Subcutaneous abdominal adipose tissue (tissue), 5 donors: ENCODE measurements at regions not wholly inside any gene's neighbourhood (a gene's known extent, or its start where the extent isn't known, plus 50 kb on each side); places are given as distances from the start of the nearest gene placed in this dataset.

Experiments used
- H3K27ac ChIP-seq: one replicate; pipeline ENCODE4 v1.7.0; 2013; ENCODE audit warnings: low read depth, mild to moderate bottlenecking, inconsistent platforms, low read length, moderate library complexity
- H3K27me3 ChIP-seq, 5 donors: one replicate each; pipeline ENCODE4 v1.7.0; 2013; ENCODE audit warnings: low read length in 5 of 5, inconsistent platforms in 1 of 5; ENCODE audit not compliant: control insufficient read depth in 5 of 5, insufficient read depth in 4 of 5
- H3K36me3 ChIP-seq, 5 donors: one replicate each; pipeline ENCODE4 v1.7.0; 2013; ENCODE audit warnings: low read length in 5 of 5; ENCODE audit not compliant: control insufficient read depth in 5 of 5, insufficient read depth in 5 of 5
- H3K4me1 ChIP-seq, 5 donors: one replicate each; pipeline ENCODE4 v1.7.0; 2013; ENCODE audit warnings: low read length in 5 of 5, mild to moderate bottlenecking in 3 of 5, moderate library complexity in 1 of 5; ENCODE audit not compliant: control insufficient read depth in 5 of 5, insufficient read depth in 5 of 5
- H3K4me3 ChIP-seq, 5 donors: one replicate each; pipeline ENCODE4 v1.7.0; 2013; ENCODE audit warnings: low read length in 5 of 5, low read depth in 1 of 5
- H3K9ac ChIP-seq, 5 donors: one replicate each; pipeline ENCODE4 v1.7.0; 2013; ENCODE audit warnings: low read length in 5 of 5, mild to moderate bottlenecking in 4 of 5, moderate library complexity in 3 of 5
- H3K9me3 ChIP-seq, 5 donors: one replicate each; pipeline ENCODE4 v1.7.0; 2013; ENCODE audit warnings: low read length in 5 of 5; ENCODE audit not compliant: control insufficient read depth in 5 of 5
- donor health status: healthy.
- donor health status: healthy.
- donor health status: healthy.
- donor health status: healthy.
- donor health status: healthy.

DNA sequence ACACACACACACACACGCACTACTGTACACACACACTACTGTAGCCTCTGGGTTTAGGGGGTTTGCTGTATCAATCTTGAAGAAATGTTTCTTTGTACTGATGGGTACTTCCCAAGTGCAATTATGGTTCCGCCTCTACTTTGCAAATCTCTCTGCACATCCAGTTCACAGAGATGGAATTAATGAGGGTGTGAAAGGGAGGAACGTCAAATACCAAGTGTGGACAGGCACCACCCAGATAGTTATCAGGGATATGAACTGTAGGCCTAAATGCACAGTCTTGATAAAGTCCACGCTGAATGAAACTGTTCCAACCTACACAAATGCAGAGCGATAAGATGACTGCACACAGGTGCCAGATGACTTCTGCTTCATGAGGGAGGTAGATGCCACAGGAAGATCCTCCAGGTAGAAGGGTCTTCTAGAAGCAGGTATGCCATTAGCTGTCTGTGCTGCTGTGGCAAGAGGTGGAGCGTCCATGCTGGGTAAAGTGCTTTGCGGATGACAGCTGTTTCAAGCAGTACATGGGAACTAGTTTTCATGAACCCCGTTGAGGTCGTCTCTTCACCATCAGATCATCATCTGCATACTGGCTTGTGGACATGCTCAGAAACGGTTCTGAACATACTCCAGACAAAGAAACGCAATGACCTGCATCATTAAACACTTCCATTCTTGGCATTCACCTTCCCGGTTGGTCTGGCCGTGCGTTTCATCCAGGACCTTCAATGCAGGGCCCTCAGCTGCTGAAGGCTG, 314.3 kb upstream of the RTL1 start:
- Histone ChIP-seq H3K4me3 (no peak overlapping the region), H3K9ac (no peak overlapping the region), H3K27ac (no peak overlapping the region), H3K27me3 (peaks cover 0 to 10% (median 4%) of the 10 kb centered on the region in 5 donors), H3K9me3 (peaks cover 0 to 9% (median 2%) of the 10 kb centered on the region in 5 donors), H3K4me1 (no peaks in the 10 kb centered on the region), H3K36me3 (no peaks in the 10 kb centered on the region)

DNA sequence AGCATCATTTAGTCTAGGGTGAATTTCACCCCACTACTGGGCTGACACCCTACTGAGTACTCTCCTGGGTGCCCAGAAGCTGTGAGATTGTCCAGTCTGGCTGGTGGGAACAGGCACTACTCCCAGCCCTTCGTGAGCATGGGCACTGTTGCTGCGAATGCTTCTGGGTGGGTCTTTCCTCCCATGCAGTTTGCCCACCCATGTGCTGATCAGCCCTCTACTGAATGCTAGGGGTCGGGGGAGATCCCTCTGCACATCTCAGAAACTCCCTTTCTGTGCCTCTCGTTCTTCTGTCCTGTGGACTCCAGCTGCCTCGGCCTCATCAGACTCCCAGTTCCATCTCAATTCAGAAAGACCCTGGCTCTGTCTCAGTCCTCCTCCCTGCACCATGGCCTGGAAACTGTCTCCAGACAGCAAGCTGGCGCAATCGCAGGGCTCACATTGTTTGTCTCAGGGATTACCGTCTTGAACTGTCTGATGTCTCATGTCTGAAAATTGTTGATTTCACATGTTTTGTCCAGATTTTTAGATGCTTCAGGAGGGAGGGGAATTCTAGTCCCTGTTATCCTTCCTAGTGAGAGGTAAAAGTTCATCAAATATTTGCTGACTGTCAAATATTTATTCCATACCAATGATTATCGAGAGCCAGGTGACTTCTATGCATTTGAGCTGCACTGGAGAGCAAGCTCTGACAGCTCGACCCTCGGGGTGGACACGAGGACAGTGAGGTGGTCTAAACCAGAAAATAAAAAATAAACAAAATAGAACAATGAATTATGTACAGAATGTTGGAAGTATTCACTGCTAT, 316.6 kb upstream of the RTL1 start:
- Histone ChIP-seq H3K27me3 (peaks cover 0 to 10% (median 5%) of the 10 kb centered on the region in 5 donors), H3K9ac (no peak overlapping the region), H3K9me3 (peaks cover 0 to 5% (median 2%) of the 10 kb centered on the region in 5 donors), H3K36me3 (no peaks in the 10 kb centered on the region), H3K27ac (no peak overlapping the region), H3K4me3 (no peak overlapping the region), H3K4me1 (no peaks in the 10 kb centered on the region)

DNA sequence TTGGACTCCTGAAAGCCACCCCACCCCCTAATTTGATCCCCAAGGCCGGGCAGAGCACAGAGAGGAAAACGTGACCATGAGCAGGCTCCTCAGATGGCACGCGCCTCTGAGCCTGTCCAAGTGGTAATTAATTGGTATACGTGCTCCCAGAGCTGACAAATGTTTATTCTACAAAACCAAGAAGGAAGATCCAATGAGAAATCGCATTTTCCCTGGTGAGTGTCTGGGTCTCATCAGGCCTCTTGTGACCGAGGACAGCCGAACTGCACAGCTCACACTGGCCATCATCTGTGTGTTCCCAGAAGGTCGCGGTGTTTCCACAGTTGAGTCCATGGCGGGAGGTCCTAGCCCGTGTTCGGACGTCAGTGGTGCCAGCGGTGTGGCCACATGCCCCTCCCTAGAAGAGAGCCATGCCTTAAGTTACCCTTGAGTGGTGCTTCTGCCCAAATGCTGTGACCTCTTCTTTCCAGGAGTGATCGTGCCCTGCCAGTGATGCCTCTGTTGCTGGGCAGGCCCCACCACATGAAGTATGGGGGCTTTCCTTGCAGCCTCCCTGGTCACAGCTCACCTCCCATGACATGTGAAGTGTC, 317.5 kb upstream of the RTL1 start:
- Histone ChIP-seq H3K9me3 (no peaks in the 10 kb centered on the region), H3K27ac (no peak overlapping the region), H3K4me3 (no peak overlapping the region), H3K4me1 (no peaks in the 10 kb centered on the region), H3K27me3 (peaks cover 4 to 12% (median 8%) of the 10 kb centered on the region in 5 donors), H3K36me3 (no peaks in the 10 kb centered on the region), H3K9ac (no peak overlapping the region)

DNA sequence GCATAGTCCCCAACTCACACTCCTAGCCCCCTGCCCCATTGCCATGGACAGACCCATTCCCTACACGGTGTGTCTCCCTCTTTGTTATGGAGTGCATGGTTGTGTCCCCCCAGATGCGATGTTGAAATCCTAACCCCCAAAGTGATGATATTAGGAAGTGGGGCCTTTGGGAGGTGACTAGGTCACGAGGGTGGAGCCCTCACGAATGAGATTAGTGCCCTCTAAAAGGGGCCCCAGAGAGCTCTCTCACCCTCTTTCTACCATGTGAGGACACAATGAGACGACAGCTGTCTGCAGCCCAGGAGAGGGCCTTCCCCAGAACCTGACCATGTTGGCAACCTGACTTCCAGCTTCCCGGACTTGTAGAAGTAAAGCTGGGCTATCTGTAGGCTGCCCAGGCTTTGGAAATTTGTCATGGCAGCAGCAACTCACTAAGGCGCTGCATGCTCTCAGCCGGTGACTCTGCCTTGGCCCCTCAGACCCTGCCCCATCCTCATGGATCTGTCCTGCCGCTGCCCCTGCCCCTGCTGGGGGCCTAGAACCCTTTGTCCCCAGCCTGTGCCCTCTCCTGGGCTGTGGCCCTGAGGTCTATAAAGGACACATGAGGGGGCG, 318.1 kb upstream of the RTL1 start:
- Histone ChIP-seq H3K27me3 (peaks cover 3 to 13% (median 8%) of the 10 kb centered on the region in 5 donors), H3K27ac (no peak overlapping the region), H3K9ac (no peak overlapping the region), H3K4me3 (no peak overlapping the region), H3K36me3 (no peaks in the 10 kb centered on the region), H3K4me1 (no peaks in the 10 kb centered on the region), H3K9me3 (no peaks in the 10 kb centered on the region)

DNA sequence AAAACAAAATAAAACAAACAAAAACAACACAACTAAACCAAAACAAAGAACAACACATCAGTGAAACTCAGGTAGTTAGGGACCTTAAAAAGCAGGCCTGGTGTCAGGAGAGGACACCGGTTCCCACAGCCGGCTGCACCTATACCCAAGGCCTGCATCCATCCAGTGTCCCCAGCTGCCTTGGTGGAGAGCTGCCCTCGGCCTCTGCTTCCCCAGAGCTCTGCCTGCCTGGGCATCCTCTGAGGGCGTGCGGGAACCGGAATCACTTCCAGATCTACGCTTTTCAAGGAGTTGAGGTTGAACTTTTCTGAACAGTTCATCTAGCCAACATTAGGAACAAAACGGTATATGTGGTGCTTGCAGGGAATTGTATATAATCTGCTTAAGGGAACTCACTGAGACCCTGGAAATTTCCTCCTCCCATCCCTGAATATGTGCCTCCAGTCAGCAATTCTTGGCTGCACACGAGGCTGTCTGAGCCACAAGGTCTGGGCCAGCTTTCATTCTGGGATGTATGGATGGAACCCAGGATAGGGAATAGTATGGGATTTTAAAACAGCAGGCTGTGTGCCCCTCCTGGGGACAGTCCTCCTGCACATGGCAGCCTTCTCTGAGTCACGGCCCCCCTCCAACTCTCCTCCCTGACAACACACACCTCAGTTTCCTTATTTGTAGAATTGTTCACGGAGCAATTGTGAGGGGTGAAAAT, 319.0 kb upstream of the RTL1 start:
- Histone ChIP-seq H3K9me3 (no peaks in the 10 kb centered on the region), H3K4me3 (no peak overlapping the region), H3K27me3 (peaks cover 3 to 15% (median 6%) of the 10 kb centered on the region in 5 donors), H3K9ac (no peak overlapping the region), H3K4me1 (no peaks in the 10 kb centered on the region), H3K36me3 (no peaks in the 10 kb centered on the region), H3K27ac (no peak overlapping the region)

DNA sequence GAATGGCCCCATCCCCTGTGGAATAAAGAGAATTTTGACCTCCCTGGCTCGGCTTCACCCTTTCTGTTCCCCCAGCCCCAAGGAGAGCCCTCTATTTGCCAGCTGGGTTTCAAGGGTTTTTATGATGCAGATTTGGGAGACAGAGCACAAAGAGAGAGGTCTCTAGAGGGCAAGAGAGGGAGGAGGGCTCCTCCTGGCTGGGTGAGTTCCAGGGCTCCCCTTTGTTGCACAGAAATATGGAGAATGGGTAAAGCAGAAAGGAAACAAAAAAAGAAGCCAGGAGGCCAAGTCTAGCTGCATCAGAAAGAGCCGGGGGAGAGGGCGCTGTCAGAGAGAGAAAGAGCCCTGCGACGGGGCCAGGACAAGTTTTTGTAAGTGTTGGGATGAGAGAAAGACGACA, 319.6 kb upstream of the RTL1 start:
- Histone ChIP-seq H3K27ac (no peak overlapping the region), H3K27me3 (peaks cover 3 to 15% (median 6%) of the 10 kb centered on the region in 5 donors), H3K9me3 (no peaks in the 10 kb centered on the region), H3K4me1 (no peaks in the 10 kb centered on the region), H3K4me3 (no peak overlapping the region), H3K36me3 (no peaks in the 10 kb centered on the region), H3K9ac (no peak overlapping the region)

DNA sequence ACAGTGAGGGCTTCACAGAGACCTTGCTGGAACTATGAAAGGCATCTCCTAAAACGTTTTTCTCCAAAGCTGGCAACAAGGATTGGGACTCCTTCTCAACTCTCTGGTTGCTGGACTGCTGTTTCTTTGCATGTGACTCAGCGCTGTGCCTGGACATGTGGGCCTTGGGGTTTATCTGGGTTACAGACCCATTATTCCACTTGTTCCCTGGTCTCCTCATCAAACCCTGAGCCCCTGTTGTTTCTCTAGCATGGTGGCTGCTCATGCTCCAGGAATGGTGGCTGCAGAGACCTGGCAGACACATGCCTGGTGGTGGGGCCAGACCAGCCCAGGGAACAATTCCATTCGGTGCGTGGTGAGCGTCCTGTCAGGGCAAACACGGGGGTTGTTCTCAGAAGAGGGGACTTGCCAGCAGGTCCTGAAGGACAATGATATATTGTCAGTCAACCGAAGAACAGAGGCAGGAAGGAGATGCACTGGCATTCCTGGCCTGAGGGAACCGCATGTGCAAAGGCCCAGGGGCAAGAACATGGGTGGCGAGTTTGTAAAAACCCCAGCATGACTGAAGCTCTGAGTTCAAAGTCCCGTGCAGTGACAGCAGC, 320.1 kb upstream of the RTL1 start:
- Histone ChIP-seq H3K4me1 (no peaks in the 10 kb centered on the region), H3K9me3 (no peaks in the 10 kb centered on the region), H3K27me3 (peaks cover 3 to 15% (median 6%) of the 10 kb centered on the region in 5 donors), H3K9ac (no peak overlapping the region), H3K36me3 (no peaks in the 10 kb centered on the region), H3K27ac (no peak overlapping the region), H3K4me3 (no peak overlapping the region)

DNA sequence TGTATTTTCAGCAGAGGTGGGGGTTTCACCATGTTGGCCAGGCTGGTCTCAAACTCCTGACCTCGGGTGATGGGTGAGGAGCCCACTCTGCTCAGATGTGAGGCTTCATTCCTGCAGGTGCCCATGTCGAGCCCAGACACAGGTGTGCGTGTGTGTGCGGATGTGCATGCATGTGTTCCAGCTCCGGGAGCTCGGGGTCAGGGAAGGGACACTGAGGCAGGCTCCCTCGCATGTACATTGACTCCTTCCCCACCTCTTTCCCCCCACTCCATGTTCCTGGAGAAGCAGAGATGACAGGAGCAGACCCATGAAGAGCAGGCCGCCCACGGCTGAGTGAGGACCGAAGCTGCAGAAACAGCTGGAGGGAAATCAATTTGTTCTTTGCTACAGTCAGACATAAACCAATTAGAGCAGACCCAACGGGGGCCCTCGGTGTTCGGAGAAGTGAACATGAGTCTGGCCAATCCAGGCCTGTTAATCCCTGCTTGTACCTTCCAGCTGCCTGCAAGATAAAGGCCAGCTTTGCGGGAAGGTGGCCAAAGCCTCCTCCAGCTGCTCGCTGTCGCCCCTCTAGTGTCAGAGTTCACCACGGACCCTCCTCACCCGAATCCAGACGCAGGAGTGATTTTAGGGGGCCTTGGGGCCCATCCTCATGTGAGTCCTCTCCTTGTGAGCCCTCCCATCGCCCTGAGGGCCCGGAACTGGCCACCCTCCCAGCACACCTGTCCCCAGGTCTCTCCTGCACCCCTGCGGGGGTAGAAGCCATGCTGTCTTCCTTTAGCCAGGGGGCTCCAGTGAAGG, 321.0 kb upstream of the RTL1 start:
- no peaks in the 10 kb centered on the region for H3K9me3 ChIP-seq
- H3K36me3 ChIP-seq = no peaks in the 10 kb centered on the region
- H3K27ac ChIP-seq = no peak overlapping the region
- peaks cover 3 to 15% (median 6%) of the 10 kb centered on the region in 5 donors for H3K27me3 ChIP-seq
- no peak overlapping the region for H3K4me3 ChIP-seq
- H3K4me1 ChIP-seq = no peaks in the 10 kb centered on the region
- no peak overlapping the region for H3K9ac ChIP-seq
